ACC112 (cell line): ENCODE measurements at regions not wholly inside any gene's neighbourhood (a gene's known extent, or its start where the extent isn't known, plus 50 kb on each side); places are given as distances from the start of the nearest gene placed in this dataset.
A peak's percentile ranks its signal among the peaks of the same experiment; 100 is the strongest.

Experiments
- H2AFZ ChIP-seq: fragments of 200-600 bp; sonication (generic); one replicate; pipeline ENCODE4 v1.6.0; 2017; ENCODE audit warnings: antibody characterized with exemption, low read length; ENCODE audit not compliant: unreplicated experiment
- H3K27ac ChIP-seq: fragments of 200-600 bp; sonication (generic); 2 replicates; pipeline ENCODE4 v1.5.1; 2014; ENCODE audit warnings: low read depth, mild to moderate bottlenecking, antibody characterized with exemption, low read length, moderate library complexity
- H3K27me3 ChIP-seq: fragments of 200-600 bp; sonication (generic); 2 replicates; pipeline ENCODE4 v1.6.1; 2014; ENCODE audit warnings: mild to moderate bottlenecking, antibody characterized with exemption, low read length, moderate library complexity, mixed read lengths; ENCODE audit not compliant: insufficient read depth
- H3K36me3 ChIP-seq: fragments of 200-600 bp; sonication (generic); 2 replicates; pipeline ENCODE4 v1.6.1; 2016; ENCODE audit warnings: mild to moderate bottlenecking, antibody characterized with exemption, low read length, moderate library complexity, mixed read lengths; ENCODE audit not compliant: insufficient read depth
- H3K4me1 ChIP-seq: fragments of 200-600 bp; sonication (generic); one replicate; pipeline ENCODE4 v1.6.1; 2016; ENCODE audit warnings: low read length, mixed read lengths; ENCODE audit not compliant: insufficient read depth, unreplicated experiment, control insufficient read depth
- H3K4me3 ChIP-seq: fragments of 200-600 bp; sonication (generic); 2 replicates; pipeline ENCODE4 v1.5.1; 2014; ENCODE audit warnings: mild to moderate bottlenecking, low read depth, low read length
- H3K79me2 ChIP-seq: fragments of 200-600 bp; sonication (generic); one replicate; pipeline ENCODE4 v1.6.0; 2016; ENCODE audit warnings: low read length; ENCODE audit not compliant: control insufficient read depth, unreplicated experiment, insufficient read depth

GRCh38 chr5:121503111-121503840 lies 348.4 kb upstream of the FTMT start:
- Histone ChIP-seq H3K36me3 (no peaks in the 10 kb centered on the region), H3K4me3 (no peak overlapping the region), H3K27ac (no peak overlapping the region), H3K79me2 (no peaks in the 10 kb centered on the region), H2AFZ (peak overlapping the region; percentile 47), H3K4me1 (no peaks in the 10 kb centered on the region), H3K27me3 (no peaks in the 10 kb centered on the region)

GRCh38 chr5:121516997-121517396 lies 334.7 kb upstream of the FTMT start:
- no peak overlapping the region for H3K27ac ChIP-seq
- H3K79me2 ChIP-seq, result no peaks in the 10 kb centered on the region
- H3K4me3 ChIP-seq, result no peak overlapping the region
- H2AFZ ChIP-seq, result no peak overlapping the region
- H3K4me1 ChIP-seq, result no peaks in the 10 kb centered on the region
- no peaks in the 10 kb centered on the region for H3K27me3 ChIP-seq
- no peaks in the 10 kb centered on the region for H3K36me3 ChIP-seq

GRCh38 chr5:121525706-121526105 lies 326.0 kb upstream of the FTMT start:
- H3K4me3 ChIP-seq, result no peak overlapping the region
- H3K36me3 ChIP-seq, result no peaks in the 10 kb centered on the region
- H3K27ac ChIP-seq, result no peak overlapping the region
- H2AFZ ChIP-seq, result no peak overlapping the region
- H3K79me2 ChIP-seq, result no peaks in the 10 kb centered on the region
- no peaks in the 10 kb centered on the region for H3K4me1 ChIP-seq
- H3K27me3 ChIP-seq, result no peaks in the 10 kb centered on the region

GRCh38 chr5:121526908-121527307 lies 324.8 kb upstream of the FTMT start:
- Histone ChIP-seq H3K79me2 (no peaks in the 10 kb centered on the region), H2AFZ (no peak overlapping the region), H3K36me3 (no peaks in the 10 kb centered on the region), H3K4me3 (no peak overlapping the region), H3K4me1 (no peaks in the 10 kb centered on the region), H3K27ac (no peak overlapping the region), H3K27me3 (no peaks in the 10 kb centered on the region)

- Histone ChIP-seq H3K79me2 (no peaks in the 10 kb centered on the region), H3K36me3 (no peaks in the 10 kb centered on the region), H2AFZ (no peak overlapping the region), H3K4me3 (no peak overlapping the region), H3K27ac (no peak overlapping the region), H3K27me3 (no peaks in the 10 kb centered on the region), H3K4me1 (no peaks in the 10 kb centered on the region)
These were observed 317.9 kb upstream of the FTMT start for GRCh38 chr5:121533814-121534213.

GRCh38 chr5:121550989-121551388 lies 300.7 kb upstream of the FTMT start:
- Histone ChIP-seq H3K79me2 (no peaks in the 10 kb centered on the region), H3K27ac (no peak overlapping the region), H3K4me1 (no peaks in the 10 kb centered on the region), H3K27me3 (no peaks in the 10 kb centered on the region), H2AFZ (no peak overlapping the region), H3K36me3 (no peaks in the 10 kb centered on the region), H3K4me3 (no peak overlapping the region)

GRCh38 chr5:121559832-121560231 lies 291.9 kb upstream of the FTMT start:
- no peaks in the 10 kb centered on the region for H3K27me3 ChIP-seq
- H3K4me3 ChIP-seq, result no peak overlapping the region
- no peak overlapping the region for H2AFZ ChIP-seq
- H3K27ac ChIP-seq, result no peak overlapping the region
- no peaks in the 10 kb centered on the region for H3K4me1 ChIP-seq
- H3K36me3 ChIP-seq, result no peaks in the 10 kb centered on the region
- no peaks in the 10 kb centered on the region for H3K79me2 ChIP-seq

- Histone ChIP-seq H3K4me1 (no peaks in the 10 kb centered on the region), H3K4me3 (no peak overlapping the region), H2AFZ (no peak overlapping the region), H3K27me3 (no peaks in the 10 kb centered on the region), H3K36me3 (no peaks in the 10 kb centered on the region), H3K79me2 (no peaks in the 10 kb centered on the region), H3K27ac (no peak overlapping the region)
These were observed 279.6 kb upstream of the FTMT start for GRCh38 chr5:121572061-121572460.

GRCh38 chr5:121573721-121574382 lies 277.8 kb upstream of the FTMT start:
- Histone ChIP-seq H2AFZ (no peak overlapping the region), H3K27me3 (no peaks in the 10 kb centered on the region), H3K36me3 (no peaks in the 10 kb centered on the region), H3K4me1 (no peaks in the 10 kb centered on the region), H3K4me3 (no peak overlapping the region), H3K79me2 (no peaks in the 10 kb centered on the region), H3K27ac (no peak overlapping the region)

- Histone ChIP-seq H3K27me3 (no peaks in the 10 kb centered on the region), H3K27ac (no peak overlapping the region), H3K36me3 (no peaks in the 10 kb centered on the region), H3K4me3 (no peak overlapping the region), H3K79me2 (no peaks in the 10 kb centered on the region), H2AFZ (no peak overlapping the region), H3K4me1 (no peaks in the 10 kb centered on the region)
These were observed 270.1 kb upstream of the FTMT start for GRCh38 chr5:121581588-121581987.

GRCh38 chr5:121596882-121597281 lies 254.8 kb upstream of the FTMT start:
- no peak overlapping the region for H3K27ac ChIP-seq
- H3K4me1 ChIP-seq, result no peaks in the 10 kb centered on the region
- no peak overlapping the region for H3K4me3 ChIP-seq
- H3K36me3 ChIP-seq, result no peaks in the 10 kb centered on the region
- H2AFZ ChIP-seq, result no peak overlapping the region
- H3K79me2 ChIP-seq, result no peaks in the 10 kb centered on the region
- no peaks in the 10 kb centered on the region for H3K27me3 ChIP-seq
